ENCODE measurements at regions not wholly inside any gene's neighbourhood (a gene's known extent, or its start where the extent isn't known, plus 50 kb on each side); places are given as distances from the start of the nearest gene placed in this dataset.
A peak's percentile ranks its signal among the peaks of the same experiment; 100 is the strongest.
"Not testable (repeated sequence)": the region's sequence is repeated elsewhere in the genome, so short reads cannot be mapped to it uniquely, and the experiment has no call there.

GRCh38 chr10:21122907-21123306 lies 225.8 kb upstream of the NEBL start:
- DNase-seq: no peak
- intact Hi-C loops (cut with DNase I): no loop called here

GRCh38 chr10:21121822-21122221 lies 224.7 kb upstream of the NEBL start:
- DNase-seq; intact Hi-C loops (cut with DNase I): not testable (repeated sequence)

GRCh38 chr10:21114683-21115082 lies 217.6 kb upstream of the NEBL start:
- no peak for DNase-seq
- intact Hi-C loops (cut with DNase I): no loop called here

- intact Hi-C loops (cut with DNase I): no loop called here
Observed at GRCh38 chr10:21110358-21110757, 213.2 kb upstream of the NEBL start.

GRCh38 chr10:21106931-21107330 lies 209.8 kb upstream of the NEBL start:
- DNase-seq; intact Hi-C loops (cut with DNase I): not testable (repeated sequence)

More at GRCh38 chr10:21110358-21110757, 213.2 kb upstream of the NEBL start:
- DNase-seq: no peak

GRCh38 chr10:21105331-21105730 lies 208.2 kb upstream of the NEBL start:
- DNase-seq; intact Hi-C loops (cut with DNase I): not testable (repeated sequence)

GRCh38 chr10:21100871-21101514 lies 203.9 kb upstream of the NEBL start:
- DNase-seq: no peak
- intact Hi-C loops (cut with DNase I): no loop called here

- intact Hi-C loops (cut with DNase I): no loop called here
Observed at GRCh38 chr10:21100190-21100589, 203.1 kb upstream of the NEBL start.

GRCh38 chr10:21099291-21100062 lies 202.4 kb upstream of the NEBL start:
- intact Hi-C loops (cut with DNase I): no loop called here
- DNase-seq: peak in 6 of 10 donors; percentile 27 to 87 (median 60)

More at GRCh38 chr10:21100190-21100589, 203.1 kb upstream of the NEBL start:
- peak in 8 of 10 donors; percentile 11 to 87 (median 43) for DNase-seq

- DNase-seq: no peak
- intact Hi-C loops (cut with DNase I): no loop called here
Observed at GRCh38 chr10:21097926-21098355, 200.8 kb upstream of the NEBL start.

GRCh38 chr10:21095494-21096055 lies 198.5 kb upstream of the NEBL start:
- intact Hi-C loops (cut with DNase I): no loop called here

GRCh38 chr10:21095073-21095472 lies 198.0 kb upstream of the NEBL start:
- DNase-seq: no peak
- intact Hi-C loops (cut with DNase I): no loop called here

More at GRCh38 chr10:21095494-21096055, 198.5 kb upstream of the NEBL start:
- DNase-seq: no peak

GRCh38 chr10:21092683-21093524 lies 195.8 kb upstream of the NEBL start:
- intact Hi-C loops (cut with DNase I): no loop called here
- no peak for DNase-seq

GRCh38 chr10:21090609-21091082 lies 193.5 kb upstream of the NEBL start:
- intact Hi-C loops (cut with DNase I): no loop called here
- no peak for DNase-seq

GRCh38 chr10:21087476-21087875 lies 190.4 kb upstream of the NEBL start:
- intact Hi-C loops (cut with DNase I): no loop called here
- no peak for DNase-seq

GRCh38 chr10:21084700-21085099 lies 187.6 kb upstream of the NEBL start:
- intact Hi-C loops (cut with DNase I): no loop called here
- no peak for DNase-seq

- DNase-seq: no peak
- intact Hi-C loops (cut with DNase I): no loop called here
Observed at GRCh38 chr10:21083861-21084260, 186.8 kb upstream of the NEBL start.

- DNase-seq: no peak
- intact Hi-C loops (cut with DNase I): no loop called here
Observed at GRCh38 chr10:21082206-21082605, 185.1 kb upstream of the NEBL start.

GRCh38 chr10:21080261-21080660 lies 183.2 kb upstream of the NEBL start:
- no peak for DNase-seq
- intact Hi-C loops (cut with DNase I): loop anchor here (2.0 kb wide), 1 partner anchor 191 kb away; no protein-coding TSS in a partner anchor

- DNase-seq: no peak
- intact Hi-C loops (cut with DNase I): loop anchor here (10.0 kb wide), 1 partner anchor 96 kb away; no protein-coding TSS in a partner anchor
Observed at GRCh38 chr10:21079330-21079658, 182.2 kb upstream of the NEBL start.

All from posterior cingulate gyrus (tissue), 11 donors.